Spleen (tissue), 7 donors: ENCODE measurements at regions not wholly inside any gene's neighbourhood (a gene's known extent, or its start where the extent isn't known, plus 50 kb on each side); places are given as distances from the start of the nearest gene placed in this dataset.

ENCODE experiments used
- CTCF ChIP-seq, 11 experiments: fragments of 200-600 bp in 7 of 11; fragments of 450-650 bp in 4 of 11; sonication (generic) in 4 of 11; IDR thresholded peaks in 8 of 11; conservative IDR thresholded peaks in 3 of 11; 1 replicate in 7 of 11; 2 replicates in 4 of 11; pipeline versions ENCODE4 v1.4.0 to v1.8.0; 2016 to 2021; ENCODE audit warnings: antibody characterized with exemption in 11 of 11, inconsistent platforms in 4 of 11, mild to moderate bottlenecking in 1 of 11
- POLR2A ChIP-seq, 3 donors: fragments of 450-650 bp; IDR thresholded peaks; one replicate each; pipeline ENCODE4 v1.5.1; 2017; ENCODE audit warnings: antibody characterized with exemption in 3 of 3, mild to moderate bottlenecking in 1 of 3
- donor health status: DM: no; HTN: no; CAD: no; lungs with moderate emphysema.
- donor health status: DM: no; HTN: no; CAD: no.
- donor health status: DM: no; HTN: no; CAD: no.

- TF ChIP-seq CTCF (IDR thresholded peaks at IDR 0.05 in 8 of 11, conservative IDR thresholded peaks at IDR 0.05 in 3 of 11) (no peak), POLR2A (IDR thresholded peaks at IDR 0.05) (no peak)
Measured at GRCh38 chr14:101031721-101032120, 128.2 kb upstream of the RTL1 start.
